ENCODE measurements at regions not wholly inside any gene's neighbourhood (a gene's known extent, or its start where the extent isn't known, plus 50 kb on each side); places are given as distances from the start of the nearest gene placed in this dataset.

- TF ChIP-seq SALL1 (CRISPR knock-in tag; IDR thresholded peaks at IDR 0.05) (peak; percentile 89), EHMT2 (IDR thresholded peaks at IDR 0.05; ENCODE audit: borderline replicate concordance, low read depth, low read length) (no peak), KAT7 (CRISPR knock-in tag; IDR thresholded peaks at IDR 0.05; ENCODE audit: borderline replicate concordance) (no peak), KLF9 (CRISPR knock-in tag; IDR thresholded peaks at IDR 0.05; ENCODE audit: low read depth) (no peak), CENPBD1 (CRISPR knock-in tag; IDR thresholded peaks at IDR 0.05; ENCODE audit: borderline replicate concordance, low read depth) (no peak), THAP9 (CRISPR knock-in tag; IDR thresholded peaks at IDR 0.05; ENCODE audit: borderline replicate concordance) (no peak), ZNF143 (CRISPR knock-in tag; IDR thresholded peaks at IDR 0.05) (no peak; the same call in 1 of the 2 replicates), ZNF577 (CRISPR knock-in tag; IDR thresholded peaks at IDR 0.05; ENCODE audit: borderline replicate concordance, low read depth) (no peak), MTERF4 (CRISPR knock-in tag; IDR thresholded peaks at IDR 0.05) (no peak), ZBTB44 (CRISPR knock-in tag; IDR thresholded peaks at IDR 0.05) (no peak), ELF3 (CRISPR knock-in tag; IDR thresholded peaks at IDR 0.05) (peak; percentile 52), FOXK1 (CRISPR knock-in tag; IDR thresholded peaks at IDR 0.05; ENCODE audit: borderline replicate concordance, low read depth) (peak; percentile 49; the same call in 1 of the 2 replicates), GPN1 (CRISPR knock-in tag; IDR thresholded peaks at IDR 0.05; ENCODE audit: borderline replicate concordance) (no peak), ZBTB43 (CRISPR knock-in tag; conservative IDR thresholded peaks at IDR 0.05) (no peak), TBL1XR1 (IDR thresholded peaks at IDR 0.05; ENCODE audit: borderline replicate concordance, low read length, partially characterized antibody) (peak; percentile 23), SKIL (CRISPR knock-in tag; IDR thresholded peaks at IDR 0.05; ENCODE audit: borderline replicate concordance) (0 out of 2 replicates have a peak, but pooled peaks have one; percentile 9), FOXJ3 (CRISPR knock-in tag; IDR thresholded peaks at IDR 0.05; ENCODE audit: borderline replicate concordance) (no peak), CCDC6 (CRISPR knock-in tag; IDR thresholded peaks at IDR 0.05) (no peak), TARDBP (CRISPR knock-in tag; IDR thresholded peaks at IDR 0.05) (no peak)
Observed at GRCh38 chr20:6697228-6697972, 70.1 kb upstream of the BMP2 start (continued).
